B cell (primary cell): ENCODE measurements at regions not wholly inside any gene's neighbourhood (a gene's known extent, or its start where the extent isn't known, plus 50 kb on each side); places are given as distances from the start of the nearest gene placed in this dataset.
"Not testable (repeated sequence)": the region's sequence is repeated elsewhere in the genome, so short reads cannot be mapped to it uniquely, and the experiment has no call there.

Source experiments
- ATAC-seq: fragments of 200-7000 bp; cut with Tn5 transposase; one replicate; pipeline ENCODE4 v1.10.0; 2021; ENCODE audit warnings: low read depth, mild to moderate bottlenecking, moderate number of reproducible peaks, moderate library complexity
- CTCF ChIA-PET: fragments of 350-600 bp; sonication (Branson Sonifier 250); formaldehyde crosslinking; loops from one replicate; lab custom pipeline; 2021; ENCODE audit warnings: antibody characterized with exemption, inconsistent platforms; lab: Charles Lee
- POLR2A ChIA-PET: fragments of 350-600 bp; sonication (Branson Sonifier 250); formaldehyde crosslinking; loops from one replicate; lab custom pipeline; 2021; ENCODE audit warnings: antibody characterized with exemption; lab: Charles Lee
- DNase-seq: peaks from one replicate; pipeline ENCODE4 v3.0.0; 2013
- H2AFZ ChIP-seq: 2 replicates; pipeline ENCODE4 v1.6.1; 2012; ENCODE audit warnings: mild to moderate bottlenecking, low read depth, low read length; ENCODE audit not compliant: insufficient read depth, poor library complexity, severe bottlenecking
- H3K27ac ChIP-seq, 2 donors: 1 replicate in 1 of 2; 2 replicates in 1 of 2; pipeline ENCODE4 v1.5.1; 2012 to 2013; ENCODE audit warnings: low read length in 2 of 2, mild to moderate bottlenecking in 2 of 2, moderate library complexity in 1 of 2
- H3K27me3 ChIP-seq, 4 experiments: fragments of 200-600 bp in 1 of 4; sonication (generic) in 1 of 4; replicated peaks in 1 of 4; 1 replicate in 2 of 4; 2 replicates in 2 of 4; pipeline versions ENCODE4 v1.6.1 to v1.7.0; 2013 to 2016; ENCODE audit warnings: low read length in 3 of 4, mild to moderate bottlenecking in 2 of 4, mixed read lengths in 1 of 4, moderate library complexity in 1 of 4; ENCODE audit not compliant: insufficient read depth in 4 of 4, control insufficient read depth in 3 of 4; ENCODE audit errors: control extremely low read depth in 1 of 4
- H3K36me3 ChIP-seq, 2 experiments: replicated peaks in 1 of 2; 1 replicate in 1 of 2; 2 replicates in 1 of 2; pipeline versions ENCODE4 v1.6.1 to v1.7.1; 2013; ENCODE audit warnings: low read length in 1 of 2; ENCODE audit not compliant: insufficient read depth in 2 of 2, control insufficient read depth in 1 of 2; ENCODE audit errors: control extremely low read depth in 1 of 2, extremely low read depth in 1 of 2
- H3K4me1 ChIP-seq, 2 donors: fragments of 200-600 bp in 1 of 2; sonication (generic) in 1 of 2; 1 replicate in 1 of 2; 2 replicates in 1 of 2; pipeline versions ENCODE4 v1.5.1 to v1.6.1; 2013 to 2017; ENCODE audit warnings: low read length in 2 of 2; ENCODE audit not compliant: control insufficient read depth in 2 of 2, insufficient read depth in 2 of 2
- H3K4me2 ChIP-seq: replicated peaks from 2 replicates; pipeline ENCODE3; 2012; ENCODE audit warnings: mild to moderate bottlenecking, low read depth, low read length; ENCODE audit not compliant: poor library complexity, severe bottlenecking
- H3K4me3 ChIP-seq, 5 experiments: fragments of 200-600 bp in 1 of 5; sonication (generic) in 1 of 5; 1 replicate in 3 of 5; 2 replicates in 2 of 5; pipeline versions ENCODE4 v1.5.1 to v1.7.0; 2011 to 2016; ENCODE audit warnings: low read length in 4 of 5, mild to moderate bottlenecking in 4 of 5, low read depth in 2 of 5, control low read depth in 1 of 5, moderate library complexity in 1 of 5; ENCODE audit not compliant: insufficient read depth in 1 of 5; ENCODE audit errors: control extremely low read depth in 1 of 5, extremely low read depth in 1 of 5
- H3K79me2 ChIP-seq: fragments of 200-600 bp; sonication (generic); one replicate; pipeline ENCODE4 v1.6.0; 2016; ENCODE audit warnings: low read length; ENCODE audit not compliant: control insufficient read depth, insufficient read depth
- H3K9ac ChIP-seq: fragments of 200-600 bp; sonication (generic); 2 replicates; pipeline ENCODE4 v1.6.1; 2017; ENCODE audit warnings: mild to moderate bottlenecking, low read length, moderate library complexity
- H3K9me3 ChIP-seq, 3 donors: one replicate each; pipeline versions ENCODE4 v1.6.1 to v1.7.1; 2013; ENCODE audit warnings: low read length in 2 of 3; ENCODE audit not compliant: control insufficient read depth in 2 of 3, insufficient read depth in 1 of 3; ENCODE audit errors: control extremely low read depth in 1 of 3
- H4K20me1 ChIP-seq: 2 replicates; pipeline ENCODE4 v1.6.0; 2012; ENCODE audit warnings: mild to moderate bottlenecking, low read length; ENCODE audit not compliant: insufficient read depth, control insufficient read depth, poor library complexity, severe bottlenecking
- H3K27ac Mint-ChIP-seq: one replicate; pipeline ENCODE4 v1.8.0; 2021; ENCODE audit warnings: mixed read lengths
- H3K27me3 Mint-ChIP-seq: one replicate; pipeline ENCODE4 v1.8.0; 2021; ENCODE audit warnings: mixed read lengths
- H3K4me1 Mint-ChIP-seq: one replicate; pipeline ENCODE4 v1.8.0; 2021; ENCODE audit warnings: mixed read lengths
- H3K4me3 Mint-ChIP-seq: one replicate; pipeline ENCODE4 v1.8.0; 2021; ENCODE audit warnings: mixed read lengths
- H3K9me3 Mint-ChIP-seq: one replicate; pipeline ENCODE4 v1.8.0; 2022; ENCODE audit warnings: mixed read lengths; ENCODE audit not compliant: insufficient read depth
- CTCF ChIP-seq: fragments of 200-600 bp; IDR thresholded peaks from one replicate; pipeline ENCODE4 v1.8.0; 2022; ENCODE audit warnings: antibody characterized with exemption, mild to moderate bottlenecking
- EZH2 ChIP-seq: IDR thresholded peaks from 2 replicates; pipeline ENCODE4 v1.6.1; 2012; ENCODE audit warnings: borderline replicate concordance, low read depth, mild to moderate bottlenecking, moderate library complexity, low read length; ENCODE audit not compliant: insufficient read depth, poor library complexity, severe bottlenecking
- WGBS: methylation state at CpG from one replicate; pipeline ENCODE4 v1.1.5; 2013; ENCODE audit warnings: missing lambda C conversion rate; ENCODE audit not compliant: insufficient coverage; 5-methylcytosine and 5-hydroxymethylcytosine counted together
- intact Hi-C: fragments of 100-400 bp; cut with micrococcal nuclease; formaldehyde crosslinking; loops from one replicate; pipeline ENCODE4 v1.10.0; 2022

DNA sequence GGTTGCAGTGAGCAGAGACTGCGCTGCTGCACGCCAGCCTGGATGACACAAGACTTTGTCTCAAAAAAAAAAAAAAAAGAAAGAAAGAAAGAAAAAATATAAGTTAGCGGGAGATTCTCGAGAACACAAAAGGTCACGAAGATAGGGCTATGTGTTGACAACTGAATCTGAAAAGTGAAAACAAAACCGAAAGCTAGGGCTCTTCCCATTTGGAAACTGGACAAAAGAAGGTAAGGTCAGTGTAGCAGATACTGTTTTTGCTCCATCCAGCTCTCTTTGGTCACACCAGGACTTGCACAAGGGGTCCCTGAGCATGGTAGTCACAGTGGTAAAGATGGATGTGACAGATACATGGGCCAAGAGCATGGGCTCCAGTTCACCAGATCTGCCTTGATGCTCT, 60.4 kb upstream of the MAP10 start:
- Histone ChIP-seq H3K9ac (no peak overlapping the region), H4K20me1 (no peaks in the 10 kb centered on the region)
- H3K9me3 Mint-ChIP-seq: peaks cover 11% of the 10 kb centered on the region

GRCh38 chr1:232745698-232746097, 59.5 kb upstream of the MAP10 start:
- H3K27ac ChIP-seq, H3K9ac ChIP-seq, CTCF ChIA-PET, H3K4me1 ChIP-seq, H3K79me2 ChIP-seq, H3K4me1 Mint-ChIP-seq, DNase-seq, H3K36me3 ChIP-seq, H3K27me3 Mint-ChIP-seq, H2AFZ ChIP-seq, H3K27me3 ChIP-seq, H3K27ac Mint-ChIP-seq, intact Hi-C loops, H3K4me2 ChIP-seq, ATAC-seq, H3K4me3 ChIP-seq, POLR2A ChIA-PET, H3K4me3 Mint-ChIP-seq, H4K20me1 ChIP-seq: not testable (repeated sequence)
- no CpG with 5 or more reads among the region's 2 CpGs for WGBS
- peaks cover 11% of the 10 kb centered on the region for H3K9me3 Mint-ChIP-seq
- peaks cover 0 to 23% (median 8%) of the 10 kb centered on the region in 3 donors for H3K9me3 ChIP-seq

More for the DNA sequence above, 60.4 kb upstream of the MAP10 start:
- Mint-ChIP-seq H3K27ac (no peak overlapping the region), H3K4me1 (no peaks in the 10 kb centered on the region), H3K4me3 (no peak overlapping the region), H3K27me3 (no peaks in the 10 kb centered on the region)
- no peaks in the 10 kb centered on the region for H3K79me2 ChIP-seq
- no peak overlapping the region for H3K27ac ChIP-seq
- DNase-seq (no peak), ATAC-seq (no peak)
- 95% methylated on average over 6 of the region's 6 CpGs for WGBS
- peaks cover 0 to 23% (median 8%) of the 10 kb centered on the region in 3 donors for H3K9me3 ChIP-seq
- CTCF ChIA-PET: no interaction called here
- no peak overlapping the region for H2AFZ ChIP-seq
- TF ChIP-seq CTCF: no peak
- TF ChIP-seq EZH2: no peak
- POLR2A ChIA-PET: no interaction called here
- no peaks in the 10 kb centered on the region for H3K36me3 ChIP-seq
- H3K4me2 ChIP-seq: no peak overlapping the region
- H3K27me3 ChIP-seq: no peaks in the 10 kb centered on the region
- no peak overlapping the region for H3K4me3 ChIP-seq
- intact Hi-C loops: no loop called here
- H3K4me1 ChIP-seq: no peaks in the 10 kb centered on the region
